GM10248 (cell line): ENCODE measurements at regions not wholly inside any gene's neighbourhood (a gene's known extent, or its start where the extent isn't known, plus 50 kb on each side); places are given as distances from the start of the nearest gene placed in this dataset.

ENCODE experiments used
- CTCF ChIA-PET: fragments of 300-600 bp; sonication (Branson Sonifier 250); formaldehyde crosslinking; extraction: SDS; loops from one replicate; lab custom pipeline; 2021; ENCODE audit warnings: antibody characterized with exemption; lab: Yijun Ruan, JAX
- POLR2A ChIA-PET: fragments of 350-650 bp; sonication (Branson Sonifier 250); formaldehyde crosslinking; extraction: SDS; loops from one replicate; lab custom pipeline; 2020; ENCODE audit warnings: antibody characterized with exemption; lab: Yijun Ruan, JAX
- DNase-seq: peaks from one replicate; pipeline ENCODE4 v3.0.0; 2012; ENCODE audit errors: extremely low spot score
- TF ChIP-seq, protein P1 (sequence below): IDR thresholded peaks from 2 replicates; pipeline ENCODE4 v1.5.1; 2012; ENCODE audit warnings: mild to moderate bottlenecking, low read depth; ENCODE audit errors: extremely low read depth, missing control alignments, control extremely low read depth

GRCh38 chr14:87271331-87271730, 721.7 kb downstream of the GALC start:
- no peak for DNase-seq
- ChIA-PET CTCF (no interaction called here), POLR2A (no interaction called here)
- TF ChIP-seq, protein P1, sequence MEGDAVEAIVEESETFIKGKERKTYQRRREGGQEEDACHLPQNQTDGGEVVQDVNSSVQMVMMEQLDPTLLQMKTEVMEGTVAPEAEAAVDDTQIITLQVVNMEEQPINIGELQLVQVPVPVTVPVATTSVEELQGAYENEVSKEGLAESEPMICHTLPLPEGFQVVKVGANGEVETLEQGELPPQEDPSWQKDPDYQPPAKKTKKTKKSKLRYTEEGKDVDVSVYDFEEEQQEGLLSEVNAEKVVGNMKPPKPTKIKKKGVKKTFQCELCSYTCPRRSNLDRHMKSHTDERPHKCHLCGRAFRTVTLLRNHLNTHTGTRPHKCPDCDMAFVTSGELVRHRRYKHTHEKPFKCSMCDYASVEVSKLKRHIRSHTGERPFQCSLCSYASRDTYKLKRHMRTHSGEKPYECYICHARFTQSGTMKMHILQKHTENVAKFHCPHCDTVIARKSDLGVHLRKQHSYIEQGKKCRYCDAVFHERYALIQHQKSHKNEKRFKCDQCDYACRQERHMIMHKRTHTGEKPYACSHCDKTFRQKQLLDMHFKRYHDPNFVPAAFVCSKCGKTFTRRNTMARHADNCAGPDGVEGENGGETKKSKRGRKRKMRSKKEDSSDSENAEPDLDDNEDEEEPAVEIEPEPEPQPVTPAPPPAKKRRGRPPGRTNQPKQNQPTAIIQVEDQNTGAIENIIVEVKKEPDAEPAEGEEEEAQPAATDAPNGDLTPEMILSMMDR: no peak

DNA sequence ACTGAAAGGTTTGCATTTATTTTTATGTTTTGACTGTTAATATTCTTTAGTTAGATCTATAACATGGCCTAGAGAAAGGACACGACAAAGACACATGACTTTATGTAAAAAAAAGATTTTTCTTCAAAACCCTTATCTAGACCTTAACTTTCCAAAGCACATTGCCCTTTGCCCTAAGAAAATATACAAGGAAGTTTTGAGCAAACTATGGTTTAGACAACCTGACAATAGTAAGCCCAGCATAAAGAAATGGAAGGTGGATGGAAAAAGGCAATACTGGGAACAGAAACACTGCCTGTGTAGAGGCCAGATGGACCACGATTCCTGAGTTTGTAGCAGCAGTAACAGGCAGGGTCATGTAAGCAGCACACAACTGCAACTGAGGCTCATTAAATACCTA, 724.0 kb downstream of the GALC start:
- CTCF ChIA-PET: interaction anchor here (0.7 to 1.6 kb wide), 2 partner anchors 10 to 17 kb away, joined by 3 read pairs; no protein-coding TSS in a partner anchor
- POLR2A ChIA-PET: no interaction called here
- DNase-seq: no peak
- TF ChIP-seq, protein P1: no peak

DNA sequence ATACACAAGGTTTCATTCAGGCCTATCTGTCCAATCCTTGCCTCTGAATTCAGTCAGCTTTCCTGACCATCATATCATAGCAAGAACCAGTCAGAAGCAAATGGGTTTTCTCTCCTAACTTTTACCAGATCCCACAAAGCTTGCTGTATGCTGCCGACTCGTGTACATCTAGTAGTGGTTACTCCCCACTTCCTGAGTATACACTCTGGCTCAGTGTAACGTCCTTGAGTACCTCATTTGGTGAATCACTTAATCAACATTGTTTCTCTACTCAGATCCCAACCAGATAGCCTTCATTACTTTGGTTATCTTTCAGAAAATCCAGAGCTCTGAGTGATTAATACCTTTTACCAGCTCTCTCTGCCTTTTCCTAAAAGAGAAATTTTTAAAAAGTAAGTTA, 728.2 kb downstream of the GALC start:
- CTCF ChIA-PET: no interaction called here
- no peak for DNase-seq
- TF ChIP-seq, protein P1: no peak
- POLR2A ChIA-PET: no interaction called here

DNA sequence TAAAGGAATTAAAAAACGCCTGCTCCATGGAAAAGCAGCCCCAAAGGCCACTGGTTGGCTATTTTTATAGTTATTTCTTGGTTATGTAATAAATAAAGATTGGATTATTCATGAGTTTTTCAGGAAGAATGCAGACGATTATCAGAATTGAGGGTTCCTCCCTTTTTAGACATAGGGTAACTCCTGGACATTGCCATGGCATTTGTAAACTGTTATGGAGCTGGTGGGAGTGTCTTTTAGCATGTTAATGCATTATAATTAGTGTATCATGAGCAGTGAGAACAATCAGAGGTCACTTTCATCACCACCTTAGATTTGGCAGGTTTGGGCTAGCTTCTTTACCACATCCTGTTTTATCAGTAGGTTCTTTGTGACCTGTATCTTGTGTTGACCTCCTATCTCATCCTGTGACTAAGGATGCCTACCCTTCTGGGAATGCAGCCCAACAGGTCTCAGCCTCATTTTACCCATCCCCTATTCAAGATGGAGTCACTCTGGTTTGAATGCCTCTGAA, 728.7 kb downstream of the GALC start:
- CTCF ChIA-PET: no interaction called here
- no peak for DNase-seq
- TF ChIP-seq, protein P1: no peak
- POLR2A ChIA-PET: no interaction called here

GRCh38 chr14:87261621-87262020, 731.4 kb downstream of the GALC start:
- TF ChIP-seq, protein P1: no peak
- POLR2A ChIA-PET: no interaction called here
- CTCF ChIA-PET: no interaction called here
- no peak for DNase-seq

- POLR2A ChIA-PET: no interaction called here
- CTCF ChIA-PET: no interaction called here
- TF ChIP-seq, protein P1: no peak
- DNase-seq: no peak
Measured at GRCh38 chr14:87260460-87260859, 732.5 kb downstream of the GALC start.
